ENCODE measurements at regions not wholly inside any gene's neighbourhood (a gene's known extent, or its start where the extent isn't known, plus 50 kb on each side); places are given as distances from the start of the nearest gene placed in this dataset.

- DNase-seq (ENCODE audit: low read depth in 2 of 3, low spot score in 1 of 3) = no peak
Observed at GRCh38 chr1:193709607-193710006, 523.2 kb upstream of the B3GALT2 start.

GRCh38 chr1:193707271-193708021 lies 521.0 kb upstream of the B3GALT2 start:
- DNase-seq (ENCODE audit: low read depth in 2 of 3, low spot score in 1 of 3) = no peak

GRCh38 chr1:193706766-193707165 lies 520.4 kb upstream of the B3GALT2 start:
- no peak for DNase-seq (ENCODE audit: low read depth in 2 of 3, low spot score in 1 of 3)

GRCh38 chr1:193705554-193705981 lies 519.2 kb upstream of the B3GALT2 start:
- DNase-seq (ENCODE audit: low read depth in 2 of 3, low spot score in 1 of 3) = no peak

GRCh38 chr1:193703655-193704054 lies 517.2 kb upstream of the B3GALT2 start:
- DNase-seq (ENCODE audit: low read depth in 2 of 3, low spot score in 1 of 3) = no peak

GRCh38 chr1:193703121-193703520 lies 516.7 kb upstream of the B3GALT2 start:
- no peak for DNase-seq (ENCODE audit: low read depth in 2 of 3, low spot score in 1 of 3)

- DNase-seq (ENCODE audit: low read depth in 2 of 3, low spot score in 1 of 3) = no peak
Observed at GRCh38 chr1:193701759-193702158, 515.3 kb upstream of the B3GALT2 start.

GRCh38 chr1:193700710-193701355 lies 514.4 kb upstream of the B3GALT2 start:
- no peak for DNase-seq (ENCODE audit: low read depth in 2 of 3, low spot score in 1 of 3)

GRCh38 chr1:193699261-193699660 lies 512.8 kb upstream of the B3GALT2 start:
- no peak for DNase-seq (ENCODE audit: low read depth in 2 of 3, low spot score in 1 of 3)

GRCh38 chr1:193697776-193698175 lies 511.4 kb upstream of the B3GALT2 start:
- DNase-seq (ENCODE audit: low read depth in 2 of 3, low spot score in 1 of 3) = no peak

GRCh38 chr1:193697115-193697762 lies 510.8 kb upstream of the B3GALT2 start:
- DNase-seq (ENCODE audit: low read depth in 2 of 3, low spot score in 1 of 3) = no peak

- DNase-seq (ENCODE audit: low read depth in 2 of 3, low spot score in 1 of 3) = no peak
Observed at GRCh38 chr1:193694741-193695140, 508.3 kb upstream of the B3GALT2 start.

GRCh38 chr1:193685986-193686385 lies 499.6 kb upstream of the B3GALT2 start:
- DNase-seq (ENCODE audit: low read depth in 2 of 3, low spot score in 1 of 3) = no peak

GRCh38 chr1:193681422-193681821 lies 495.0 kb upstream of the B3GALT2 start:
- DNase-seq (ENCODE audit: low read depth in 2 of 3, low spot score in 1 of 3) = no peak

- DNase-seq (ENCODE audit: low read depth in 2 of 3, low spot score in 1 of 3) = no peak
Observed at GRCh38 chr1:193680924-193681316, 494.5 kb upstream of the B3GALT2 start.

- DNase-seq (ENCODE audit: low read depth in 2 of 3, low spot score in 1 of 3) = no peak
Observed at GRCh38 chr1:193680247-193680923, 494.0 kb upstream of the B3GALT2 start.

GRCh38 chr1:193677874-193678273 lies 491.5 kb upstream of the B3GALT2 start:
- DNase-seq (ENCODE audit: low read depth in 2 of 3, low spot score in 1 of 3) = no peak

- DNase-seq (ENCODE audit: low read depth in 2 of 3, low spot score in 1 of 3) = no peak
Observed at GRCh38 chr1:193676996-193677549, 490.7 kb upstream of the B3GALT2 start.

- no peak for DNase-seq (ENCODE audit: low read depth in 2 of 3, low spot score in 1 of 3)
Observed at GRCh38 chr1:193674292-193674944, 488.0 kb upstream of the B3GALT2 start.

- DNase-seq (ENCODE audit: low read depth in 2 of 3, low spot score in 1 of 3) = no peak
Observed at GRCh38 chr1:193666485-193667083, 480.2 kb upstream of the B3GALT2 start.

Measured in stimulated activated CD4-positive, alpha-beta T cell treated with anti-CD3 and anti-CD28 coated beads, Interleukin-12 subunit alpha, Interleukin-12 subunit beta, amount 100 ng/mL, for 48 hours (primary cell).